Uterus (tissue), 2 donors: ENCODE measurements at regions not wholly inside any gene's neighbourhood (a gene's known extent, or its start where the extent isn't known, plus 50 kb on each side); places are given as distances from the start of the nearest gene placed in this dataset.

Source experiments
- POLR2A ChIP-seq, 2 donors: fragments of 450-650 bp; IDR thresholded peaks; one replicate each; pipeline ENCODE4 v1.6.1; 2016; ENCODE audit warnings: antibody characterized with exemption in 2 of 2, mild to moderate bottlenecking in 1 of 2, moderate library complexity in 1 of 2
- TF ChIP-seq, protein P1 (sequence below), 4 experiments: fragments of 200-600 bp in 2 of 4; fragments of 450-650 bp in 2 of 4; sonication (generic) in 2 of 4; IDR thresholded peaks; one replicate each; pipeline ENCODE4 v1.5.1; 2016 to 2019; ENCODE audit warnings: antibody characterized with exemption in 4 of 4, mild to moderate bottlenecking in 2 of 4, moderate library complexity in 1 of 4

DNA sequence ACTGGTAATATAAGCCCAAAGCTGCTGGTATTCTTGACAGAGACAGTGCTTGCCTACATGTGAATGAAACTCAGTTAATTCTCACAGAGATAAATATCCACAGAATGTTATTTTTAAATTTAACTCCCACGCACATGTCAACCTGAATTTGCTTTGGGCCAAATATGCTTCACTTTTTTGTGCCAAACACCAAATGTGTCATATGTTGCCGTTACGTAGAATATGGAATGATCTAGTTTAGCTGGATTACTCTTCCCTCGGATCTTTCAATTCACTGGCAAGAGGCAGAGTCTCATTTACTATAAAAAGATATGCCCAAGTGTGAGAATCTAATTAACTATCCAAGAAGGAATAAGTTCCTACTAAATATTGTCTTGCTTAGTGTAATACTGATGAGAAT, 933.4 kb upstream of the COX7C start:
- TF ChIP-seq POLR2A (IDR thresholded peaks at IDR 0.05) = no peak
- TF ChIP-seq, protein P1, sequence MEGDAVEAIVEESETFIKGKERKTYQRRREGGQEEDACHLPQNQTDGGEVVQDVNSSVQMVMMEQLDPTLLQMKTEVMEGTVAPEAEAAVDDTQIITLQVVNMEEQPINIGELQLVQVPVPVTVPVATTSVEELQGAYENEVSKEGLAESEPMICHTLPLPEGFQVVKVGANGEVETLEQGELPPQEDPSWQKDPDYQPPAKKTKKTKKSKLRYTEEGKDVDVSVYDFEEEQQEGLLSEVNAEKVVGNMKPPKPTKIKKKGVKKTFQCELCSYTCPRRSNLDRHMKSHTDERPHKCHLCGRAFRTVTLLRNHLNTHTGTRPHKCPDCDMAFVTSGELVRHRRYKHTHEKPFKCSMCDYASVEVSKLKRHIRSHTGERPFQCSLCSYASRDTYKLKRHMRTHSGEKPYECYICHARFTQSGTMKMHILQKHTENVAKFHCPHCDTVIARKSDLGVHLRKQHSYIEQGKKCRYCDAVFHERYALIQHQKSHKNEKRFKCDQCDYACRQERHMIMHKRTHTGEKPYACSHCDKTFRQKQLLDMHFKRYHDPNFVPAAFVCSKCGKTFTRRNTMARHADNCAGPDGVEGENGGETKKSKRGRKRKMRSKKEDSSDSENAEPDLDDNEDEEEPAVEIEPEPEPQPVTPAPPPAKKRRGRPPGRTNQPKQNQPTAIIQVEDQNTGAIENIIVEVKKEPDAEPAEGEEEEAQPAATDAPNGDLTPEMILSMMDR (IDR thresholded peaks at IDR 0.05) = no peak
